A549 (cell line): ENCODE measurements at regions not wholly inside any gene's neighbourhood (a gene's known extent, or its start where the extent isn't known, plus 50 kb on each side); places are given as distances from the start of the nearest gene placed in this dataset.

Experiments used
- ATAC-seq, 2 experiments: fragments of 200-7000 bp in 1 of 2; fragments of >200 bp in 1 of 2; cut with Nextera tagmentation in 1 of 2; cut with Tn5 transposase in 1 of 2; 3 replicates each; pipeline versions ENCODE4 v1.8.0 to v1.9.1; 2018 to 2020; ENCODE audit warnings: mild to moderate bottlenecking in 1 of 2, moderate library complexity in 1 of 2
- CTCF ChIA-PET: fragments of 300-600 bp; sonication (Branson Sonifier 250); formaldehyde crosslinking; extraction: SDS; loops from one replicate; lab custom pipeline; 2021; ENCODE audit warnings: antibody characterized with exemption, inconsistent platforms; lab: Yijun Ruan, JAX
- POLR2A ChIA-PET: fragments of 350-600 bp; formaldehyde crosslinking; extraction: SDS; loops from one replicate; lab custom pipeline; 2021; ENCODE audit warnings: antibody characterized with exemption, inconsistent platforms; lab: Yijun Ruan, JAX
- DNase-seq, 2 experiments: peaks; one replicate each; pipeline versions ENCODE4 v3.0.0 to v3.0.0-alpha.2; 2011 to 2016; ENCODE audit warnings: low read depth in 1 of 2, low spot score in 1 of 2
- FAIRE-seq: peaks from 2 replicates; lab custom pipeline; 2011; peaks lifted over from hg19 to GRCh38; lab: Jason Lieb, UNC
- H3K27ac ChIP-seq, 2 experiments: fragments of >200 bp; sonication (Bioruptor Twin); formaldehyde crosslinking; 3 replicates each; pipeline ENCODE4 v1.5.1; 2016 to 2017
- H3K4me1 ChIP-seq: fragments of >200 bp; sonication (Bioruptor Twin); formaldehyde crosslinking; 3 replicates; pipeline ENCODE4 v1.6.1; 2016
- H3K4me2 ChIP-seq: fragments of >200 bp; sonication (Bioruptor Twin); formaldehyde crosslinking; 3 replicates; pipeline ENCODE4 v1.6.1; 2016
- H3K4me3 ChIP-seq: fragments of >200 bp; sonication (Bioruptor Twin); formaldehyde crosslinking; 3 replicates; pipeline ENCODE4 v1.5.1; 2016
- H3K9me3 ChIP-seq: fragments of >200 bp; sonication (Bioruptor Twin); formaldehyde crosslinking; 3 replicates; pipeline ENCODE4 v1.6.1; 2016
- CEBPB ChIP-seq, 2 experiments: fragments of >200 bp in 1 of 2; sonication (Bioruptor Twin) in 1 of 2; formaldehyde crosslinking in 1 of 2; IDR thresholded peaks; 2 replicates each; pipeline ENCODE4 v1.6.1; 2012 to 2016
- E2F6 ChIP-seq: IDR thresholded peaks from 2 replicates; pipeline ENCODE4 v1.6.1; 2012; ENCODE audit warnings: low read depth, borderline replicate concordance
- EHMT2 ChIP-seq: fragments of 200-600 bp; sonication (generic); IDR thresholded peaks from 2 replicates; pipeline ENCODE4 v1.6.1; 2016; ENCODE audit warnings: antibody characterized with exemption, low read depth, mild to moderate bottlenecking, moderate library complexity
- FOSL2 ChIP-seq, 2 experiments: fragments of 450-650 bp in 1 of 2; fragments of >200 bp in 1 of 2; sonication (Bioruptor Twin) in 1 of 2; formaldehyde crosslinking; IDR thresholded peaks; 2 replicates each; pipeline versions ENCODE4 v1.5.0 to v1.6.1; 2016 to 2020; ENCODE audit warnings: mild to moderate bottlenecking in 1 of 2, moderate library complexity in 1 of 2
- FOXS1 ChIP-seq: fragments of 250-450 bp; sonication (Bioruptor Pico); IDR thresholded peaks from 2 replicates; pipeline ENCODE4 v1.5.0; 2020; ENCODE audit warnings: mild to moderate bottlenecking, moderate library complexity
- HES2 ChIP-seq: fragments of >200 bp; sonication (Bioruptor Twin); formaldehyde crosslinking; IDR thresholded peaks from 2 replicates; pipeline ENCODE4 v1.6.1; 2016
- HOXB5 ChIP-seq: fragments of 250-450 bp; sonication (Bioruptor Pico); IDR thresholded peaks from 2 replicates; pipeline ENCODE4 v1.5.0; 2020; ENCODE audit warnings: mild to moderate bottlenecking, moderate library complexity
- JUN ChIP-seq, 2 experiments: fragments of >200 bp; sonication (Bioruptor Twin); formaldehyde crosslinking; IDR thresholded peaks; 2 replicates in 1 of 2; 3 replicates in 1 of 2; pipeline ENCODE4 v1.6.1; 2016 to 2017
- JUNB ChIP-seq: fragments of >200 bp; sonication (Bioruptor Twin); formaldehyde crosslinking; IDR thresholded peaks from 2 replicates; pipeline ENCODE4 v1.6.1; 2016
- KDM1A ChIP-seq: fragments of 200-600 bp; sonication (generic); IDR thresholded peaks from 2 replicates; pipeline ENCODE4 v1.6.1; 2016; ENCODE audit warnings: low read depth, mild to moderate bottlenecking
- MAFK ChIP-seq: fragments of 450-650 bp; IDR thresholded peaks from 2 replicates; pipeline ENCODE4 v1.6.1; 2014; ENCODE audit not compliant: partially characterized antibody
- MAX ChIP-seq: IDR thresholded peaks from 2 replicates; pipeline ENCODE4 v1.6.1; 2012
- MYC ChIP-seq: IDR thresholded peaks from 2 replicates; pipeline ENCODE4 v1.6.1; 2012; ENCODE audit warnings: mild to moderate bottlenecking, inconsistent platforms, low read length, improper control_type of control experiment, borderline replicate concordance
- NPAS2 ChIP-seq: fragments of 250-450 bp; sonication (Bioruptor Pico); IDR thresholded peaks from 2 replicates; pipeline ENCODE4 v1.8.0; 2022; ENCODE audit warnings: mild to moderate bottlenecking, moderate library complexity, borderline replicate concordance
- RARB ChIP-seq: fragments of 250-450 bp; sonication (Bioruptor Pico); IDR thresholded peaks from 2 replicates; pipeline ENCODE4 v1.8.0; 2021; ENCODE audit warnings: mild to moderate bottlenecking, moderate library complexity
- RNF2 ChIP-seq: fragments of 200-600 bp; sonication (generic); IDR thresholded peaks from 2 replicates; pipeline ENCODE4 v1.6.1; 2016; ENCODE audit warnings: low read depth, mild to moderate bottlenecking, antibody characterized with exemption, moderate library complexity, borderline replicate concordance
- ZFP36 ChIP-seq: fragments of 450-650 bp; IDR thresholded peaks from 2 replicates; pipeline ENCODE4 v1.6.1; 2014; ENCODE audit warnings: borderline replicate concordance; ENCODE audit not compliant: partially characterized antibody
- ZNF302 ChIP-seq: fragments of 250-450 bp; sonication (Bioruptor Pico); IDR thresholded peaks from 2 replicates; pipeline ENCODE4 v1.9.0; 2021; ENCODE audit warnings: inconsistent platforms, mild to moderate bottlenecking, moderate library complexity
- WGBS: methylation state at CpG from one replicate; pipeline ENCODE4 v1.1.6; 2017; ENCODE audit errors: missing lambda C conversion rate; 5-methylcytosine and 5-hydroxymethylcytosine counted together

GRCh38 chr5:124584991-124585715 lies 161.3 kb downstream of the ZNF608 start:
- TF ChIP-seq E2F6 (no peak), EHMT2 (no peak), HOXB5 (CRISPR knock-in tag) (no peak), RNF2 (no peak), MAFK (no peak), MAX (no peak), ZNF302 (CRISPR knock-in tag) (no peak), HES2 (no peak)
- Histone ChIP-seq H3K4me3 (no peak overlapping the region), H3K4me1 (peaks cover 23% of the 10 kb centered on the region), H3K27ac (peak overlapping the region in 1 of 2 experiments; percentile 7; a peak in 2 of 6 replicates), H3K4me2 (no peak overlapping the region), H3K9me3 (no peaks in the 10 kb centered on the region)
- peak in 1 of 2 experiments; percentile 18; a peak in 1 of 6 replicates for ATAC-seq
- 70% methylated on average over 4 of the region's 4 CpGs for WGBS
- ChIA-PET CTCF (interaction anchor here (0.9 to 2.6 kb wide), 4 partner anchors 9 to 30 kb away, joined by 3 to 8 read pairs (median 3); no protein-coding TSS in a partner anchor), POLR2A (no interaction called here)
- FAIRE-seq, result no peak
- no peak for DNase-seq

- peak; percentile 30; the same call in 1 of the 2 replicates for TF ChIP-seq JUNB
- peak; percentile 74 for TF ChIP-seq MAFK
- no peak for TF ChIP-seq MYC
- peak; percentile 53; the same call in 1 of the 2 replicates for TF ChIP-seq FOSL2 (IDR thresholded peaks at IDR 0.05)
- peak; percentile 83 for TF ChIP-seq FOSL2 (CRISPR knock-in tag; IDR thresholded peaks at IDR 0.05)
- TF ChIP-seq KDM1A, result no peak
- TF ChIP-seq RARB, result no peak
- 54% methylated on average over 7 of the region's 7 CpGs for WGBS
- Histone ChIP-seq H3K27ac (peak overlapping the region; percentile 31 to 32; a peak in 3 of 6 replicates), H3K4me3 (no peak overlapping the region), H3K4me2 (peak overlapping the region; percentile 47), H3K9me3 (no peaks in the 10 kb centered on the region), H3K4me1 (peaks cover 23% of the 10 kb centered on the region)
- DNase-seq (peak; percentile 56 to 64), ATAC-seq (peak; percentile 88 to 93), FAIRE-seq (peak; percentile 77)
- CTCF ChIA-PET, result interaction anchor here (0.9 to 2.6 kb wide), 2 partner anchors 10 to 29 kb away, joined by 3 to 8 read pairs; no protein-coding TSS in a partner anchor
- POLR2A ChIA-PET, result interaction anchor here (0.8 kb wide), 1 partner anchor 16 kb away, joined by 3 read pairs; no protein-coding TSS in a partner anchor
Observed at GRCh38 chr5:124583469-124584350, 162.7 kb downstream of the ZNF608 start.

DNA sequence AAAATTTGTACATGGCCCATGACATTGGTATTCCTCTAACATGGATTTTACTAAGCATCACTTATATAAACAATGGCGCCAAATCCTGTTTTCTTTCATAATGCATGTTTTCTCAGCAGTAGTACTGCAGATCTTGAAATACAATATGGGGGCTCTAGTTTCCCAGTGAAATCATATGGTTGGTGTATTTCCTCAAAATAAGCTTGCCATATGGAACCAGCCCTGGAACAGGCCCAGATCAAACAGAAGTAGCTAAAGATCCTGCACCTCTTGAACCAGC lies 163.9 kb downstream of the ZNF608 start:
- H3K4me1 ChIP-seq, result peaks cover 23% of the 10 kb centered on the region
- no peak overlapping the region for H3K27ac ChIP-seq
- CTCF ChIA-PET, result no interaction called here
- FAIRE-seq (no peak), ATAC-seq (no peak), DNase-seq (no peak)
- POLR2A ChIA-PET, result no interaction called here
- TF ChIP-seq NPAS2 (CRISPR knock-in tag) (no peak), ZFP36 (no peak), CEBPB (IDR thresholded peaks at IDR 0.05) (no peak), JUN (IDR thresholded peaks at IDR 0.05) (no peak), FOXS1 (CRISPR knock-in tag) (no peak)
- no peaks in the 10 kb centered on the region for H3K9me3 ChIP-seq
- no peak overlapping the region for H3K4me2 ChIP-seq
- WGBS, result 97% methylated on average over 1 of the region's 1 CpG
- no peak overlapping the region for H3K4me3 ChIP-seq
